Gastroesophageal sphincter (tissue), 3 donors: ENCODE measurements at regions not wholly inside any gene's neighbourhood (a gene's known extent, or its start where the extent isn't known, plus 50 kb on each side); places are given as distances from the start of the nearest gene placed in this dataset.

Experiments used
- CTCF ChIP-seq, 4 experiments: fragments of 200-600 bp in 2 of 4; fragments of 450-650 bp in 2 of 4; sonication (generic) in 1 of 4; IDR thresholded peaks; one replicate each; pipeline ENCODE4 v1.5.1; 2017 to 2019; ENCODE audit warnings: antibody characterized with exemption in 4 of 4, mild to moderate bottlenecking in 2 of 4, moderate library complexity in 2 of 4
- POLR2AphosphoS5 ChIP-seq: sonication (generic); formaldehyde crosslinking; IDR thresholded peaks from one replicate; pipeline ENCODE4 v1.6.1; 2017; ENCODE audit warnings: antibody characterized with exemption

GRCh38 chr2:6372317-6372901 lies 493.3 kb downstream of the CMPK2 start:
- TF ChIP-seq POLR2AphosphoS5 (no peak), CTCF (IDR thresholded peaks at IDR 0.05) (no peak)
